ENCODE measurements at regions not wholly inside any gene's neighbourhood (a gene's known extent, or its start where the extent isn't known, plus 50 kb on each side); places are given as distances from the start of the nearest gene placed in this dataset.
"Not testable (repeated sequence)": the region's sequence is repeated elsewhere in the genome, so short reads cannot be mapped to it uniquely, and the experiment has no call there.

DNA sequence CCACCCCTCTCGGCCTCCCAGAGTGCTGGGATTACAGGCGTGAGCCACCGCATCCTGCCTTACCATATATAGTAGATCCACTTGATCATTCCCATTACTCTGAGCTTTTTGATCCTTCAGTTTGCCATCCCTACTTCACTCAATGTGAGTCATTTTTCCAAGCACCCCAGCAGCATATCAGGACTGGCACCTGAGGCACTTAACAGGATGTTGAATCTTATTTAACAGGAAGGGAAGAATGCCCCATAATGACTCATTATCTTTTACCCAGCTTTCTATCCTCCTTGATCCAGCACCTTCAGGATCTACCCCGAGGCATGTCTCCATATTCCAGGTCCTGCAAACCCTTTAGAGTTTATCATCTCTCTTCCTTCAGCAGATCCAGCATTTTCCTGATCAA is 84.9 kb upstream of the CMKLR1 start:
- no peak for DNase-seq (ENCODE audit: low read depth in 2 of 3, low spot score in 1 of 3)

DNA sequence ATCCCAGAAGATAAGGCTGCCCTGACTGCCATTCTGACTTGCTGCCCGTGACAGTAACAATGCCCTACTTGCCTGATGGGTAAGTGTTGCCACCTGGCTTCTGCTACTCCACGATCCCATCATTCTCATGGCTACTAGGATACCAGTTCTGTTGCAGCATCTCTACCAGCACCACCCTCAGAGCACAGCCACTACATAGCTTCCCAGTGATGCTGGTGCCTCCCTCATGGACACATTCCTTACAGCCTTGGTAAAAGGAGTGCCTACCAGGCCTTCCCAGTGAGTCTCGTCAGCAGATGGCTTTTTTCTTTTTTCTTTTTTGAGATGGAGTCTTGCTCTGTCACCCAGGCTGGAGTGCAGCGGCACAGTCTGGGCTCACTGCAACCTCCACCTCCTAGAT is 84.4 kb upstream of the CMKLR1 start:
- no peak for DNase-seq (ENCODE audit: low read depth in 2 of 3, low spot score in 1 of 3)

- not testable (repeated sequence) for DNase-seq (ENCODE audit: low read depth in 2 of 3, low spot score in 1 of 3)
These were observed 82.0 kb upstream of the CMKLR1 start for GRCh38 chr12:108421082-108421481.

GRCh38 chr12:108420421-108420820 is 81.3 kb upstream of the CMKLR1 start:
- DNase-seq (ENCODE audit: low read depth in 2 of 3, low spot score in 1 of 3), result not testable (repeated sequence)

DNA sequence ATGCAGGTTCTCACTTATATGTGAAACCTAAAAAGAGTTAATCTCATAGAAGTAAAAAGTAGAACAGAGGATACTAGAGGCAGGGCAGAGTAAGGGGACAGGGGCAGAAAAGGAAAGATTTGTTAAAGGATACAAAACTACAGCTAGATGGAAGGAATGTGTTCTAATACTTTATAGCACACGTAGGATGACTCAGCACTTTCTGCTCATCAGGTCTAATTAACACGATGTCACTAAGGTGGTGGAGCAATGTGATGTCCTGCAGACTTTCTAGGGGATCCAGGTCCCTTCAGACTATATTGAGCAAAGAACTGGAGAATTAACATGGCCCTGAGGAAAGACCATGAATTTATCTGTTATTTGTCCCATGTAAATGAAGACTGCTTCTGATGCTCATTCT is 80.8 kb upstream of the CMKLR1 start:
- DNase-seq (ENCODE audit: low read depth in 2 of 3, low spot score in 1 of 3), result no peak

GRCh38 chr12:108418164-108418890 is 79.2 kb upstream of the CMKLR1 start:
- no peak for DNase-seq (ENCODE audit: low read depth in 2 of 3, low spot score in 1 of 3)

- DNase-seq (ENCODE audit: low read depth in 2 of 3, low spot score in 1 of 3), result no peak
These were observed 74.9 kb upstream of the CMKLR1 start for GRCh38 chr12:108414021-108414420.

DNA sequence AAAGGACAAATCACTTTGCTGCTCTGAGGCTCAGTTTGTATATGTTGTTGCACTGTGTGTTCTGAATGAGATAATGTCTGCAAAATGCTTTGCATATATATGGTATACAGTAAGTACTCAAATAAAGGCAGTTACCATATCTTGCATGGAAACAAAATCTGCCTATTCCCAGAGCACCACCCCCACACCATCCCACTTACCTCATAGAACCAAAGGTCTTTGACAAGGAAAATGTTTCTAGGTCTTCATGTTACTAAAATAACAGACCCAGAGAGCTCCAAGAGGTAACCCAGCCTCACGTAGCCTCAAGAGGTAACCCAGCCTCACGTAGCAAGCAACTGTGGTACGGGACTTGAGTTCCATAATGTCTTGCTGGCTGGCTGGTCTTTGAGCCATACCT is 71.6 kb upstream of the CMKLR1 start:
- DNase-seq (ENCODE audit: low read depth in 2 of 3, low spot score in 1 of 3), result no peak

DNA sequence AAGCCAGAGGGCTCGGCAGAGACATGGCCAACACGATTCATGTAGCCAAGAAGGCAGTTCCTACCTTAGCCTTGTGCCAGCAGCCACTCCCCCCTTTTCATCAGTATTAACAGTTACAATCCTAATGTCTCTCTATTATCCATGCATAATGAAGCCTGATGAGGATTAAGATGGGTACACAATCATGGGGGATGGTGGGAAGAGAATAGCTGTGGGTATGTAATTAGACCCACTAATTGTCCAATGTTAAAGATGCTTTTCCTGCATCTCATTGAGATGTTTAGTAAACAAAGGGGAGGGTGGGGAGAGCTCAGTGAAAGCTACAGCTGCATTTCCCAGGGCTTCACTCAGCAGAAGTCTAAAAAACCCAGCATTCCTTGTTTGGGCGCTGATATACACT is 70.4 kb upstream of the CMKLR1 start:
- no peak for DNase-seq (ENCODE audit: low read depth in 2 of 3, low spot score in 1 of 3)

- no peak for DNase-seq (ENCODE audit: low read depth in 2 of 3, low spot score in 1 of 3)
These were observed 64.8 kb upstream of the CMKLR1 start for GRCh38 chr12:108403952-108404351.

- DNase-seq (ENCODE audit: low read depth in 2 of 3, low spot score in 1 of 3), result no peak
These were observed 62.9 kb upstream of the CMKLR1 start for GRCh38 chr12:108401964-108402363.

GRCh38 chr12:108400900-108401480 is 61.9 kb upstream of the CMKLR1 start:
- DNase-seq (ENCODE audit: low read depth in 2 of 3, low spot score in 1 of 3), result no peak

DNA sequence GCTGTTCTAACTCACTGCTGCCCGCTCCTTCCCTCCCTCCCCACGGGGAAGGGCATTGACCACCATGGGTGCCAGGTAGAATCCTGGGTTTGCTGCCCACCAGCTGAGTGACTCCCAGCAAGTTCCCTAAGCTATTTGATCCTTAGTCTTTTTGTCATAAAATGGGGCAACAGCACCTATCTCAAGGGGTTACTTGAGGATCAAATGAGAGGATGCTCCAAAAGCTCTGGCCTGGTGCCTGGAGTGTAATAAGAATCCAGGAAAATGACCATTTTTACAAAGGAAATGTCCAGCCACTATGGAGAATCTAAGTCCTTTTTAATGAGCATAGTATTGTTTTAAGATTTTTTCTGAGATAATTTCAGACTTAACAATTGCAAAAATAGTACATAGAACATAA is 61.4 kb upstream of the CMKLR1 start:
- DNase-seq (ENCODE audit: low read depth in 2 of 3, low spot score in 1 of 3), result no peak

DNA sequence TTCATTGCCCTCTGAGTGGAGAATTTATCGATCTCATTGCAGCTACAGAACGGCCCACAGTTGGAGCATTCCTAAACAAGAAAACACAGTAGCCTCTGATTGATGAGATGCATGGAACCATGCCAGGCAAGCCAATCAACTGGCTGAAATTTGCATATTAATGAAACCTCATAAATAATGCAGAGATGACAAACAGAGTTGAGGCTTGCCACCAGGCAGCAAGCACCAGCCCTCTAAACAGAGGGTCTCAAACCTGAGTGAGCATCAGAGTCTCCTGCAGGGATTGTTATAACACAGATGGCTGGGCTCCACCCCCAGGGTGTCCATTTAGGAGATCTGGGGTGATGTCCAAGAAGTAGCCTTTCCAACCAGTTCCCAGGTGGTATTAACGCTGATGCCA is 60.9 kb upstream of the CMKLR1 start:
- no peak for DNase-seq (ENCODE audit: low read depth in 2 of 3, low spot score in 1 of 3)

DNA sequence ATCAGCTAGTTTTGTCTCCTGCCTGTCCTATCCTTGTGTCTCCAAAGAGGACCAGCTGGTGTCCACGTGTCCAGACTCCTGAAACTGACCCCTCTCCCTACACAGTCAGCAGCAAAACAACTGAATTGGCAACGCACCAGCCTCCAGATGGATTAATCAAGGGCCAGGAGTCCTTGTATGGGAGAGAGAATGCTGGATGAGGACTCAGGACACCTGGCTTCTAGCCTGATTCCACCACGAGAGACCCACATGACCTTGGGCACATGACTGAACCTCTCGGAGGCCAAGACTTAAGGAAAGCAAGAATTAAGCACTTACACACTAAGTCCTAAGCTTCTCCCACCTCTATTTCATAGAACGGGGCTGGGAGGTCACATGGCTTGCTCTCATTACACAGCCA is 60.4 kb upstream of the CMKLR1 start:
- no peak for DNase-seq (ENCODE audit: low read depth in 2 of 3, low spot score in 1 of 3)

DNA sequence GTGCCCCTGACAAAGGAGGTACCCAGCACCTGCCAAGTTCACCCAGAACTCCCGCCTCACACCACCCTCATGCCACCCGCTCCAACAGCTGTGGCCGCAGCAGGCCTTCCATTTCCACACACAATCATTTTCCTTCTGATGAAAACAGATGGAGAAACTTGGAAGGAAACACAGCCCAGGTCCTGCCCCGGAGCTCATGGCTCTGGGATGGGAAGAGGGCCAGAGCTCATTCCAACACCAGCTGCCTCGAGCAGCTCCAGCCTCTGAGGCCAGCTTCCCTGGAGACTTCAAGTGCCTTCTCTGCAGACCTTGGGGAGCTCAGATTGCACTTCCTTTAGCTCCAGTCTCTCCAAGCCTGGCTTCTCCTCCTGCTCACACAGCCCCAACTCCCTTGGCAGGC is 55.1 kb upstream of the CMKLR1 start:
- no peak for DNase-seq (ENCODE audit: low read depth in 2 of 3, low spot score in 1 of 3)

DNA sequence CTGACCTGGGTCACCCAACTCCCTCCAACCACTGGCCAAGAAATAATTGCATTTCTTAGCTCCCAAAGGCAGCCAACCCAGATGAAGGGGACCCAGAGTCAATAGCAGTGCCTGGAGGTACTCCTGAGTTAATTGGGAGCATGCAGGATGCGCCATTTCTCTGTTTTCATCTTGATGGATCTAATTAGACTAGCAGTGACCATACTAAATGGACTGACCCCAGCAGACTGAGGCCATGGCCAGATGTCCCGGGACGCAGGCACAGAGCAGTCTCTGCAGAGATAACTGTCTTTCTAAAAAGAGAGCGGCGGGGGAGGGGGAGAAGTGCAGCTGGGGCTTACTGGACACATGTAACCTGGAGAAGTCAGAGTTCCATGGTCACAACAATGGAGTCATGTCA is 53.2 kb upstream of the CMKLR1 start:
- no peak for DNase-seq (ENCODE audit: low read depth in 2 of 3, low spot score in 1 of 3)

GRCh38 chr12:108390495-108391203 is 51.5 kb upstream of the CMKLR1 start:
- no peak for DNase-seq (ENCODE audit: low read depth in 2 of 3, low spot score in 1 of 3)

- no peak for DNase-seq (ENCODE audit: low read depth in 2 of 3, low spot score in 1 of 3)
These were observed 50.4 kb upstream of the CMKLR1 start for GRCh38 chr12:108389544-108389943.

Measured in stimulated activated CD4-positive, alpha-beta T cell treated with anti-CD3 and anti-CD28 coated beads, Interleukin-12 subunit alpha, Interleukin-12 subunit beta, amount 100 ng/mL, for 48 hours (primary cell).